H1 (cell line): ENCODE measurements at regions not wholly inside any gene's neighbourhood (a gene's known extent, or its start where the extent isn't known, plus 50 kb on each side); places are given as distances from the start of the nearest gene placed in this dataset.

ENCODE experiments used
- CTCF ChIA-PET: fragments of 300-600 bp; sonication (Branson Sonifier 250); formaldehyde crosslinking; loops from one replicate; lab custom pipeline; 2021; ENCODE audit not compliant: partially characterized antibody; lab: Charles Lee
- POLR2A ChIA-PET: fragments of 300-600 bp; sonication (Branson Sonifier 250); formaldehyde crosslinking; loops from one replicate; lab custom pipeline; 2021; ENCODE audit warnings: inconsistent platforms; ENCODE audit not compliant: partially characterized antibody; lab: Charles Lee
- DNase-seq, 2 experiments: peaks; one replicate each; pipeline versions ENCODE4 v3.0.0 to v3.0.0-alpha.2; 2010 to 2022; ENCODE audit warnings: low spot score in 2 of 2, low read depth in 1 of 2, mixed read lengths in 1 of 2
- FAIRE-seq: peaks from 2 replicates; lab custom pipeline; 2011; peaks lifted over from hg19 to GRCh38; lab: Jason Lieb, UNC
- H2AFZ ChIP-seq: 2 replicates; pipeline ENCODE4 v1.8.1; 2012; ENCODE audit warnings: low read length, inconsistent platforms
- H2AK5ac ChIP-seq: 2 replicates; pipeline ENCODE4 v1.6.1; 2013; ENCODE audit warnings: low read depth, low read length
- H2BK120ac ChIP-seq: replicated peaks from 2 replicates; pipeline ENCODE3; 2013; ENCODE audit warnings: low read depth, low read length, inconsistent platforms
- H2BK12ac ChIP-seq: 2 replicates; pipeline ENCODE4 v1.6.1; 2013; ENCODE audit warnings: low read depth, low read length
- H2BK15ac ChIP-seq: 2 replicates; pipeline ENCODE4 v1.6.1; 2013; ENCODE audit warnings: low read length
- H2BK20ac ChIP-seq: 2 replicates; pipeline ENCODE4 v1.6.1; 2013; ENCODE audit warnings: low read length
- H2BK5ac ChIP-seq: 2 replicates; pipeline ENCODE4 v1.6.1; 2013; ENCODE audit warnings: low read depth, low read length
- H3K14ac ChIP-seq: 2 replicates; pipeline ENCODE4 v1.6.1; 2013; ENCODE audit warnings: inconsistent platforms; ENCODE audit not compliant: insufficient read length
- H3K18ac ChIP-seq: 2 replicates; pipeline ENCODE4 v1.6.1; 2013; ENCODE audit warnings: low read length; ENCODE audit errors: extremely low read depth
- H3K23ac ChIP-seq: 2 replicates; pipeline ENCODE4 v1.6.1; 2013; ENCODE audit warnings: inconsistent platforms; ENCODE audit not compliant: insufficient read length
- H3K23me2 ChIP-seq: 2 replicates; pipeline ENCODE4 v1.6.1; 2013; ENCODE audit warnings: low read depth, low read length
- H3K27ac ChIP-seq: 2 replicates; pipeline ENCODE4 v1.6.1; 2011; ENCODE audit warnings: low read depth, low read length, inconsistent platforms
- H3K27me3 ChIP-seq, 4 experiments: replicated peaks in 1 of 4; 1 replicate in 1 of 4; 2 replicates in 3 of 4; pipeline versions ENCODE4 v1.6.1 to v1.8.1; 2011 to 2013; ENCODE audit warnings: low read length in 3 of 4, mild to moderate bottlenecking in 3 of 4, inconsistent platforms in 2 of 4, mixed read lengths in 2 of 4, moderate library complexity in 1 of 4; ENCODE audit not compliant: control insufficient read depth in 3 of 4, insufficient read depth in 3 of 4; ENCODE audit errors: extremely low read depth in 1 of 4
- H3K36me3 ChIP-seq, 4 experiments: 2 replicates each; pipeline versions ENCODE4 v1.6.1 to v1.8.1; 2011 to 2013; ENCODE audit warnings: mild to moderate bottlenecking in 4 of 4, low read length in 3 of 4, moderate library complexity in 2 of 4, control low read depth in 1 of 4, inconsistent platforms in 1 of 4; ENCODE audit not compliant: insufficient read depth in 4 of 4, control insufficient read depth in 2 of 4
- H3K4ac ChIP-seq: replicated peaks from 2 replicates; pipeline ENCODE3; 2013; ENCODE audit warnings: low read length, low read depth, mixed read lengths, inconsistent platforms; ENCODE audit not compliant: insufficient read length
- H3K4me1 ChIP-seq, 4 experiments: replicated peaks in 1 of 4; 1 replicate in 1 of 4; 2 replicates in 3 of 4; pipeline versions ENCODE4 v1.6.1 to v1.8.1; 2011 to 2013; ENCODE audit warnings: low read length in 3 of 4, inconsistent platforms in 2 of 4, mixed read lengths in 1 of 4; ENCODE audit not compliant: insufficient read depth in 4 of 4, control insufficient read depth in 3 of 4
- H3K4me2 ChIP-seq, 2 experiments: 2 replicates each; pipeline versions ENCODE4 v1.6.1 to v1.8.1; 2011 to 2013; ENCODE audit warnings: low read depth in 2 of 2, low read length in 2 of 2, control low read depth in 1 of 2, inconsistent platforms in 1 of 2, mild to moderate bottlenecking in 1 of 2; ENCODE audit not compliant: insufficient read depth in 1 of 2
- H3K4me3 ChIP-seq, 4 experiments: fragments of 200-600, 300-600 bp in 1 of 4; sonication (generic), shearing (Covaris generic), sonication (Bioruptor Twin) in 1 of 4; 2 replicates each; pipeline versions ENCODE4 v1.5.1 to v1.8.1; 2011 to 2016; ENCODE audit warnings: low read length in 4 of 4, low read depth in 3 of 4, control low read depth in 2 of 4, inconsistent platforms in 2 of 4, mild to moderate bottlenecking in 2 of 4, mixed read lengths in 1 of 4, moderate library complexity in 1 of 4; ENCODE audit not compliant: insufficient read depth in 2 of 4; ENCODE audit errors: extremely low read depth in 1 of 4
- H3K56ac ChIP-seq: replicated peaks from 2 replicates; pipeline ENCODE3; 2013; ENCODE audit warnings: low read depth, mild to moderate bottlenecking, mixed read lengths, low read length, inconsistent platforms; ENCODE audit not compliant: insufficient read length
- H3K79me1 ChIP-seq: 2 replicates; pipeline ENCODE4 v1.6.1; 2013; ENCODE audit warnings: low read depth, low read length, control low read depth
- H3K79me2 ChIP-seq, 2 experiments: 2 replicates each; pipeline versions ENCODE4 v1.6.1 to v1.8.1; 2012 to 2013; ENCODE audit warnings: low read length in 2 of 2, mild to moderate bottlenecking in 2 of 2, inconsistent platforms in 1 of 2; ENCODE audit not compliant: insufficient read depth in 2 of 2, control insufficient read depth in 1 of 2
- H3K9ac ChIP-seq, 4 experiments: replicated peaks in 1 of 4; 1 replicate in 1 of 4; 2 replicates in 3 of 4; pipeline versions ENCODE4 v1.6.1 to v1.8.1; 2011 to 2013; ENCODE audit warnings: low read depth in 3 of 4, low read length in 3 of 4, control low read depth in 2 of 4, mild to moderate bottlenecking in 2 of 4, moderate library complexity in 2 of 4, inconsistent platforms in 1 of 4; ENCODE audit errors: extremely low read depth in 1 of 4
- H3K9me3 ChIP-seq, 2 experiments: 2 replicates each; pipeline versions ENCODE4 v1.6.1 to v1.8.1; 2012 to 2013; ENCODE audit warnings: mild to moderate bottlenecking in 2 of 2, moderate library complexity in 2 of 2, control low read depth in 1 of 2, inconsistent platforms in 1 of 2, low read depth in 1 of 2, low read length in 1 of 2, mixed read lengths in 1 of 2; ENCODE audit not compliant: insufficient read depth in 2 of 2
- H4K20me1 ChIP-seq, 2 experiments: replicated peaks in 1 of 2; 2 replicates each; pipeline versions ENCODE3 to v1.8.1; 2011 to 2013; ENCODE audit warnings: inconsistent platforms in 2 of 2, low read length in 2 of 2, mild to moderate bottlenecking in 1 of 2; ENCODE audit not compliant: insufficient read depth in 2 of 2, control insufficient read depth in 1 of 2
- H4K5ac ChIP-seq: 2 replicates; pipeline ENCODE4 v1.6.1; 2013; ENCODE audit warnings: low read length, low read depth, mixed read lengths, inconsistent platforms; ENCODE audit not compliant: insufficient read length
- H4K8ac ChIP-seq: 2 replicates; pipeline ENCODE4 v1.8.0; 2013; ENCODE audit warnings: mild to moderate bottlenecking, moderate library complexity, low read length, inconsistent platforms; ENCODE audit not compliant: insufficient read depth; ENCODE audit errors: extremely low read depth
- H4K91ac ChIP-seq: replicated peaks from 2 replicates; pipeline ENCODE3; 2013; ENCODE audit warnings: low read length, mixed read lengths, inconsistent platforms; ENCODE audit not compliant: insufficient read length
- CBX8 ChIP-seq: fragments of 300-800, 300-1000 bp; sonication (generic); IDR thresholded peaks from 2 replicates; pipeline ENCODE4 v1.7.1; 2016; ENCODE audit warnings: low read depth, low read length, borderline replicate concordance
- CHD2 ChIP-seq: IDR thresholded peaks from 2 replicates; pipeline ENCODE4 v1.6.1; 2012; ENCODE audit warnings: low read length, improper control_type of control experiment
- CTBP2 ChIP-seq: IDR thresholded peaks from 2 replicates; pipeline ENCODE4 v1.7.0; 2011; ENCODE audit warnings: borderline replicate concordance, mild to moderate bottlenecking, moderate library complexity, mixed read lengths, low read length; ENCODE audit not compliant: insufficient read depth, insufficient read length
- CTCF ChIP-seq, 3 experiments: IDR thresholded peaks; 1 replicate in 2 of 3; 2 replicates in 1 of 3; pipeline versions ENCODE4 v1.5.1 to v1.6.1; 2011; ENCODE audit warnings: low read length in 3 of 3, mild to moderate bottlenecking in 3 of 3, inconsistent platforms in 2 of 3, low read depth in 1 of 3, moderate library complexity in 1 of 3; ENCODE audit not compliant: insufficient read depth in 1 of 3; ENCODE audit errors: control extremely low read depth in 1 of 3
- EZH2 ChIP-seq: fragments of 200-600 bp; sonication (generic); IDR thresholded peaks from 2 replicates; pipeline ENCODE4 v1.7.1; 2012; ENCODE audit warnings: low read depth, mild to moderate bottlenecking, moderate library complexity, low read length, inconsistent platforms; ENCODE audit not compliant: severe bottlenecking
- JUN ChIP-seq: IDR thresholded peaks from 2 replicates; pipeline ENCODE4 v1.6.1; 2011; ENCODE audit warnings: low read depth, mild to moderate bottlenecking, improper control_type of control experiment, low read length
- JUND ChIP-seq: IDR thresholded peaks from 2 replicates; pipeline ENCODE4 v1.6.1; 2011; ENCODE audit warnings: mild to moderate bottlenecking, improper control_type of control experiment, low read length
- KDM1A ChIP-seq: fragments of 200-600, 300-600 bp; sonication (generic); IDR thresholded peaks from 2 replicates; pipeline ENCODE4 v1.7.1; 2016; ENCODE audit warnings: mild to moderate bottlenecking, low read length, borderline replicate concordance
- PHF8 ChIP-seq: fragments of 200-600 bp; sonication (generic); conservative IDR thresholded peaks from 2 replicates; pipeline ENCODE4 v1.7.1; 2012; ENCODE audit warnings: low read depth, mild to moderate bottlenecking, inconsistent platforms, low read length, moderate library complexity
- SIRT6 ChIP-seq: IDR thresholded peaks from one replicate; pipeline ENCODE4 v1.7.1; 2012; ENCODE audit warnings: low read length, inconsistent platforms
- SP2 ChIP-seq: IDR thresholded peaks from 2 replicates; pipeline ENCODE4 v1.6.1; 2012; ENCODE audit warnings: mild to moderate bottlenecking, low read length, inconsistent platforms
- SRF ChIP-seq: IDR thresholded peaks from 2 replicates; pipeline ENCODE4 v1.6.1; 2011; ENCODE audit warnings: mild to moderate bottlenecking, low read depth, low read length, moderate library complexity
- TAF1 ChIP-seq: IDR thresholded peaks from 2 replicates; pipeline ENCODE4 v1.6.1; 2011; ENCODE audit warnings: mild to moderate bottlenecking, low read depth, low read length
- WGBS, 2 experiments: shearing (Covaris generic) in 1 of 2; methylation state at CpG; one replicate each; pipeline versions ENCODE4 v1.1.6 to v1.1.7; 2013 to 2015; ENCODE audit warnings: low lambda C conversion rate in 2 of 2, mixed read lengths in 2 of 2, inconsistent platforms in 1 of 2, low coverage in 1 of 2, missing lambda C conversion rate in 1 of 2; ENCODE audit not compliant: insufficient replicate concordance in 2 of 2, insufficient coverage in 1 of 2, insufficient read length in 1 of 2; ENCODE audit errors: extremely low coverage in 1 of 2, missing lambda C conversion rate in 1 of 2; 5-methylcytosine and 5-hydroxymethylcytosine counted together

- Histone ChIP-seq H2BK12ac (no peak overlapping the region), H3K27ac (no peak overlapping the region), H2AFZ (no peak overlapping the region), H4K20me1 (no peaks in the 10 kb centered on the region), H3K14ac (no peak overlapping the region), H2BK120ac (no peak overlapping the region), H3K4ac (no peak overlapping the region), H4K91ac (no peak overlapping the region), H3K9me3 (no peaks in the 10 kb centered on the region), H4K8ac (no peak overlapping the region), H3K79me1 (no peaks in the 10 kb centered on the region), H3K18ac (no peak overlapping the region), H2AK5ac (no peak overlapping the region), H3K4me1 (no peaks in the 10 kb centered on the region), H2BK15ac (no peak overlapping the region), H3K4me3 (no peak overlapping the region), H3K56ac (no peak overlapping the region), H3K36me3 (no peaks in the 10 kb centered on the region), H3K23me2 (no peaks in the 10 kb centered on the region), H4K5ac (no peak overlapping the region), H3K23ac (no peak overlapping the region), H2BK20ac (no peak overlapping the region; the same call in 1 of the 2 replicates), H3K4me2 (no peak overlapping the region), H3K9ac (no peak overlapping the region), H2BK5ac (no peak overlapping the region), H3K79me2 (no peaks in the 10 kb centered on the region), H3K27me3 (no peaks in the 10 kb centered on the region)
- ChIA-PET CTCF (interaction anchor here (1.8 to 2.9 kb wide), 2 partner anchors 11 to 30 kb away, joined by 8 to 21 read pairs; no protein-coding TSS in a partner anchor), POLR2A (no interaction called here)
- DNase-seq (no peak), FAIRE-seq (no peak)
- WGBS, 2 experiments = 88% methylated on average over 4 of the region's 4 CpGs; no CpG with 5 or more reads in 1 of the 2 experiments
- TF ChIP-seq CHD2 (no peak), JUN (no peak), CBX8 (no peak), KDM1A (no peak), TAF1 (no peak), CTCF (IDR thresholded peaks at IDR 0.05; ENCODE audit: control extremely low read depth in 1 of 3, insufficient read depth in 1 of 3, low read depth in 1 of 3, low read length in 3 of 3) (no peak), EZH2 (no peak), SIRT6 (no peak), CTBP2 (no peak), JUND (no peak), PHF8 (no peak), SP2 (no peak), SRF (no peak)
Observed at GRCh38 chr10:6637053-6637452, 57.0 kb upstream of the PRKCQ start.
